ENCODE measurements at regions not wholly inside any gene's neighbourhood (a gene's known extent, or its start where the extent isn't known, plus 50 kb on each side); places are given as distances from the start of the nearest gene placed in this dataset.

DNA sequence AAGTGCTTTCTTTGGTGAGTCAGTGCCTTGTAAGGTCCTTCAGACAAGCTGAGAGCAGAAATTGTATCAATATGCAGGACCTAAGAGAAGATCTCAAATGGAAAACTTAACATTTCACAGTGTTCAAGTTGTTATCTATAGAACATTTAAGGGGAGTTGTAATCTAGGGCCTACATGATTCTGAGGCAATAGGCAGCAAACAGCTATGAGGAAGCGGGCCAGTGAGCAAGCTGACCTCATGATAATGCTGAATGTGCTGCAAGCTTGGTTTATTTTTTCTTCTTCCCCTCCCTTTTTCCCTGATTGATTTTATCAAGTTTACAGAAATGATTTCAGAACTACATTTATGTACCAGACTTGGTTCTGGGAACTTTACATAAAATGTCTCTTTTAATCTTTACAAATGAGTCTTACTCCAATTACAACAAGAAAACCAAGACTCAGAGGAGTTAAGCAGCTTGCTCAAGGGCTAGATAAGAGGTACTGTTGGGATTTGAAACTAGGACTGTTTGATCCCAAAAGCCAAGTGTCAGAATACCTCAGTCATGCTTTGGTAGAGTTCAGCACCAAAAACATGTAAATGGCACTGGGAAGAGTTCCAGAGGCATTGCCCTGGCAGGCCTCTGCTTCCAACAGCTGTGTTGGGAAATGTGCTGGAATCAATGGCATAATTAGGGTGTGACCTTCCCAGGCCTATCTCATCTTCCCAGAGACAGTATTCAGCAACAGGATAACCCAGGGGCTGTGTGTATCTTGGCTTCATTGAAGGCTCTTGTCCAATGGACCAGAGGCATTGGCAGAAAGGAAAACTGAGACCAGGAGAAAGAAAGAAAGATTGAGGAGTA lies 130.1 kb downstream of the LRRC70 start:
- Histone ChIP-seq H3K36me3 (ENCODE audit: insufficient read depth, low read length) (no peaks in the 10 kb centered on the region), H3K27ac (ENCODE audit: low read depth, low read length) (no peak overlapping the region), H3K4me3 (ENCODE audit: low read depth, low read length) (no peak overlapping the region), H3K4me1 (ENCODE audit: control insufficient read depth, insufficient read depth, low read length, unreplicated experiment) (no peaks in the 10 kb centered on the region), H2AFZ (ENCODE audit: low read length, unreplicated experiment) (no peak overlapping the region), H3K27me3 (ENCODE audit: insufficient read depth, low read length) (peaks cover 8% of the 10 kb centered on the region), H3K79me2 (ENCODE audit: control insufficient read depth, insufficient read depth, low read length, unreplicated experiment) (no peaks in the 10 kb centered on the region)

DNA sequence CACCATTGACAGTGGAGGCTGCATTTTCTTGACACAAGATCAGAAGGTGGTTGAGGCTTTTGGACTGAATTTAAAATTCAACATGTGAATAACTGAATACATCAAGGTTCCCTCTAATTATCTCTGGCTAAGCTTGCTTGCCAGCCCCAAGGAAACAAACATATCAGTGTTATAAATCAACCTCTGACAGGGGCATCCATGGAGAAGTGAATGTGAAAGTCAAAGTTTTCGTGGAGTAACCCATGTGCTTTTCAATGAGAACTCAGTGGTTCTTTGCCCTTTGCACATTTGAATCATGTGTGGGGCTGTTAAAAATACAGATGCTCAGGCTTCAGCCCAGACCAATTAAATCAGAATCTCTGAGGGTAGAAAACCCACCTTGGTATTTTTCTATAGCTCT lies 128.9 kb downstream of the LRRC70 start:
- H2AFZ ChIP-seq (ENCODE audit: low read length, unreplicated experiment) = no peak overlapping the region
- H3K27ac ChIP-seq (ENCODE audit: low read depth, low read length) = no peak overlapping the region
- no peaks in the 10 kb centered on the region for H3K4me1 ChIP-seq (ENCODE audit: control insufficient read depth, insufficient read depth, low read length, unreplicated experiment)
- no peaks in the 10 kb centered on the region for H3K36me3 ChIP-seq (ENCODE audit: insufficient read depth, low read length)
- H3K4me3 ChIP-seq (ENCODE audit: low read depth, low read length) = no peak overlapping the region
- H3K27me3 ChIP-seq (ENCODE audit: insufficient read depth, low read length) = peaks cover 12% of the 10 kb centered on the region
- no peaks in the 10 kb centered on the region for H3K79me2 ChIP-seq (ENCODE audit: control insufficient read depth, insufficient read depth, low read length, unreplicated experiment)

DNA sequence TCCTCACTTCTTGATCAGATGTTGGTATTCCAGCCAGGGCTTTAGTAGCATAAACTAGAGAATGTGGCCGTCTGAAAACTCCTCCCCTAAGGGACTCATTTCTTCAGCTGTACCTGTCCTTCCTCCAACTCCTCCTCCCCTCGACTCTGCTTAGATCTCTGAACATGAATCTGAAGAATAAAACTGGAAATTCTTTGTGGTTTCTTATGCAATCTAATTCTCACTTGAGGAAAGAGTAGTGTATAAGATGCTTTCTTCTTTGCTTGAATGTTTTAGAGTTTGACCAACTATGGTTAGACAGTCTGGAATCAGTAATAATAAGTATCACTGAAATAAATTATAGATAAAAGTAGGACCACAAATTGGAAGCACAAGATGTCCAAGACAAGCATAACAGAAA lies 128.5 kb downstream of the LRRC70 start:
- H3K27ac ChIP-seq (ENCODE audit: low read depth, low read length) = no peak overlapping the region
- no peaks in the 10 kb centered on the region for H3K4me1 ChIP-seq (ENCODE audit: control insufficient read depth, insufficient read depth, low read length, unreplicated experiment)
- H3K4me3 ChIP-seq (ENCODE audit: low read depth, low read length) = no peak overlapping the region
- no peak overlapping the region for H2AFZ ChIP-seq (ENCODE audit: low read length, unreplicated experiment)
- H3K27me3 ChIP-seq (ENCODE audit: insufficient read depth, low read length) = peaks cover 13% of the 10 kb centered on the region
- H3K79me2 ChIP-seq (ENCODE audit: control insufficient read depth, insufficient read depth, low read length, unreplicated experiment) = no peaks in the 10 kb centered on the region
- H3K36me3 ChIP-seq (ENCODE audit: insufficient read depth, low read length) = no peaks in the 10 kb centered on the region

DNA sequence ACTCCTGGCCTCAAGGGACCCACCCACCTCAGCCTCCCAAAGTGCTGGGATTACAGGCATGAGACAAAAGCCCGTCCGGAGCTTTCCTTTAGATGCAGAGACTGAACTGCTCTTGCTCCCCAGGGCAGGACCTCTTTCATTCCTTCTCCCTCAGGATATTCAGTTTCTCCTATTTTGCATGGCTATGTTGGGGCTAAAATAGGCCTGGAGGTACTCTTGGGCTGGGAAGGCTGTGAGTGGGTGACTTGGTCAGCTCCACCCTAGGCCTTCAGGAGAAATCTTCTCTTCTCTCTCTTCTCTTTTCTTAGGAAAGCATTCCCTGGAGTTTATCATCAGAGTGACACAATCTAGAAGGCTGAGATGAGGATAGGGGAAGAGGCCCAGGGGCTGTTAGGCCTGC lies 126.4 kb downstream of the LRRC70 start:
- no peak overlapping the region for H3K27ac ChIP-seq (ENCODE audit: low read depth, low read length)
- H2AFZ ChIP-seq (ENCODE audit: low read length, unreplicated experiment) = no peak overlapping the region
- no peaks in the 10 kb centered on the region for H3K4me1 ChIP-seq (ENCODE audit: control insufficient read depth, insufficient read depth, low read length, unreplicated experiment)
- H3K36me3 ChIP-seq (ENCODE audit: insufficient read depth, low read length) = no peaks in the 10 kb centered on the region
- H3K79me2 ChIP-seq (ENCODE audit: control insufficient read depth, insufficient read depth, low read length, unreplicated experiment) = no peaks in the 10 kb centered on the region
- peaks cover 13% of the 10 kb centered on the region; the same call in 1 of the 2 replicates for H3K27me3 ChIP-seq (ENCODE audit: insufficient read depth, low read length)
- H3K4me3 ChIP-seq (ENCODE audit: low read depth, low read length) = no peak overlapping the region

DNA sequence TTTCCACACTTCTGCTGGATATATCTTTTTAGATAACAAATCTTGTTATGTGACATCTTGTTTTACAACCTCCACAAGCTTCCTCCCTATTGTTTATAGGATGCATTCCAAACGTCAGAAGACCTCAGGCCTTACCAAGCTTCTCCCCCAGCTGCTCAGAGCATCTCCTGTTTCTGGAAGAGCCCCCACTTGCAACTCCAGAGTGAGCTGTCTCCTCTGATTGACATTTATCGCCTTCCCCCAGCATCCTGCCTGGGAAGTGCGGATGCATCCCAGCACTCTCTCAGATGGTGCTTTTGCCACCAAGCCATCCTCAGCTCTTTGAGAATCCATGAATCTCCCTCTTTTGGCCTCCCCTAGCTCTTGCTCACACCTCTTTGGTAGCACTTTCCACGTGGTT lies 123.5 kb downstream of the LRRC70 start:
- Histone ChIP-seq H3K27ac (ENCODE audit: low read depth, low read length) (no peak overlapping the region), H3K36me3 (ENCODE audit: insufficient read depth, low read length) (no peaks in the 10 kb centered on the region), H2AFZ (ENCODE audit: low read length, unreplicated experiment) (no peak overlapping the region), H3K4me3 (ENCODE audit: low read depth, low read length) (no peak overlapping the region), H3K27me3 (ENCODE audit: insufficient read depth, low read length) (0 out of 2 replicates have a peak, but pooled peaks cover 5% of the 10 kb centered on the region), H3K79me2 (ENCODE audit: control insufficient read depth, insufficient read depth, low read length, unreplicated experiment) (no peaks in the 10 kb centered on the region), H3K4me1 (ENCODE audit: control insufficient read depth, insufficient read depth, low read length, unreplicated experiment) (no peaks in the 10 kb centered on the region)

DNA sequence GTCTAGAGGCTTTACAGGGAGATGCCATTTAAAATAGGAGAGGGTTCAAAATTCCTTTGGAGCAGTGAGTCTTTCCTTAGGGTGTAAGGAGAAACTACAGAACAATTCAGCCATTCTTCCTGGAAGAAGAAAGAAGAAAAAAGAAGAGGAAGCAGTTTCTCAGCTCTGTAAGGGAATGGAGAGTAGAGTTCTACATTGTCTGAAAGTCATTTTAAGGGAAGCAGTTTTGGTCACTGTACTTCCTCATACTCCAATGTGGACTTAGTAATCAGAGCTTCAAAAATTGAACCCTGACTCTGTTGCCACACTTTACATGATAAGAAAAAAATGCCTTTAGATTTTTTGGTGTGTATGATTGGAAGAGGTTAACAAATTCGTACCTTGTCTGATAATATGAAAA lies 122.4 kb downstream of the LRRC70 start:
- Histone ChIP-seq H3K4me1 (ENCODE audit: control insufficient read depth, insufficient read depth, low read length, unreplicated experiment) (no peaks in the 10 kb centered on the region), H3K79me2 (ENCODE audit: control insufficient read depth, insufficient read depth, low read length, unreplicated experiment) (no peaks in the 10 kb centered on the region)

DNA sequence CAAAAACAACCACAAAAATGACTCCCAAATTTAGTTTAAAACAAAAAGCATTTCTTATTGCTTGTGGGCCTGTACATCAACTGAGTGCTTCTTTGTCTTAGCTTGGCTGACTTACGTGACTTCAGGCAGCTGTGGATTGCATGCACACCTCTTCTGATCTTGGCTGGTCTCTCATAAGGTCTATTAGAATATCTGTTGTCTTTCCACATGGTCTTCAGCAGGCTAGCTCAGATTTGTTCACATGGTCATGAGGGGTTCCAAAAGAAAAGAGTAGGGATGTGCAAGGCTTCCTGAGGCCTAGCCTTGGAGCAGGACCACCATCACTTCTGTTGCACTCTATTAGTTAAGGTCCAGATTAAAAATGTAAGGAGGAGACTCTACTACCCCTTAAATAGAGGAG lies 120.1 kb downstream of the LRRC70 start:
- H3K4me1 ChIP-seq (ENCODE audit: control insufficient read depth, insufficient read depth, low read length, unreplicated experiment) = no peaks in the 10 kb centered on the region
- H2AFZ ChIP-seq (ENCODE audit: low read length, unreplicated experiment) = no peak overlapping the region
- no peaks in the 10 kb centered on the region for H3K36me3 ChIP-seq (ENCODE audit: insufficient read depth, low read length)
- no peak overlapping the region for H3K27ac ChIP-seq (ENCODE audit: low read depth, low read length)
- no peak overlapping the region for H3K4me3 ChIP-seq (ENCODE audit: low read depth, low read length)
- 0 out of 2 replicates have a peak, but pooled peaks cover 5% of the 10 kb centered on the region for H3K27me3 ChIP-seq (ENCODE audit: insufficient read depth, low read length)
- H3K79me2 ChIP-seq (ENCODE audit: control insufficient read depth, insufficient read depth, low read length, unreplicated experiment) = no peaks in the 10 kb centered on the region

More for the DNA sequence above, 122.4 kb downstream of the LRRC70 start:
- no peak overlapping the region for H2AFZ ChIP-seq (ENCODE audit: low read length, unreplicated experiment)
- no peak overlapping the region for H3K4me3 ChIP-seq (ENCODE audit: low read depth, low read length)
- H3K27me3 ChIP-seq (ENCODE audit: insufficient read depth, low read length) = 0 out of 2 replicates have a peak, but pooled peaks cover 5% of the 10 kb centered on the region
- no peaks in the 10 kb centered on the region for H3K36me3 ChIP-seq (ENCODE audit: insufficient read depth, low read length)
- H3K27ac ChIP-seq (ENCODE audit: low read depth, low read length) = no peak overlapping the region

DNA sequence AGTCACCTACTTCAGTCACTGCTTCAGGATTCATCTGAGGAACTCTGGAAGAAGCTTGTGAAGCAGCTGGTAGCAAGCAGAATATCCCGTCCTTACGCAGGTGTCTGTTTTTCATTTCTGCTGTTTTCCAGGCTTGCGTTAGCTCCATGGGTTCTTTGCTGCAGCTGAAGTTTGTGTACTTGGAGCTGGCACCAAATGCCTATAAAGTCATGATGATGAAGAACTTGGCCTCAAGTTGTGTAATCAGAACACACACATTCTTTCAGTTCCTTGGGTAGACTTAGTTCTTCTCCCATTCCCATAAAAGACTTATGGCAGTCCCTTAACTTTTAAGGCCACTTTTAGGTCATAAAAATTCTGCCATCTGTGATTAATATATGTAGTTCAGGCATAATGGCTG lies 116.7 kb downstream of the LRRC70 start:
- H3K4me1 ChIP-seq (ENCODE audit: control insufficient read depth, insufficient read depth, low read length, unreplicated experiment) = no peaks in the 10 kb centered on the region
- H2AFZ ChIP-seq (ENCODE audit: low read length, unreplicated experiment) = no peak overlapping the region
- H3K79me2 ChIP-seq (ENCODE audit: control insufficient read depth, insufficient read depth, low read length, unreplicated experiment) = no peaks in the 10 kb centered on the region
- H3K27ac ChIP-seq (ENCODE audit: low read depth, low read length) = no peak overlapping the region
- no peaks in the 10 kb centered on the region for H3K36me3 ChIP-seq (ENCODE audit: insufficient read depth, low read length)
- H3K4me3 ChIP-seq (ENCODE audit: low read depth, low read length) = no peak overlapping the region
- no peaks in the 10 kb centered on the region for H3K27me3 ChIP-seq (ENCODE audit: insufficient read depth, low read length)

DNA sequence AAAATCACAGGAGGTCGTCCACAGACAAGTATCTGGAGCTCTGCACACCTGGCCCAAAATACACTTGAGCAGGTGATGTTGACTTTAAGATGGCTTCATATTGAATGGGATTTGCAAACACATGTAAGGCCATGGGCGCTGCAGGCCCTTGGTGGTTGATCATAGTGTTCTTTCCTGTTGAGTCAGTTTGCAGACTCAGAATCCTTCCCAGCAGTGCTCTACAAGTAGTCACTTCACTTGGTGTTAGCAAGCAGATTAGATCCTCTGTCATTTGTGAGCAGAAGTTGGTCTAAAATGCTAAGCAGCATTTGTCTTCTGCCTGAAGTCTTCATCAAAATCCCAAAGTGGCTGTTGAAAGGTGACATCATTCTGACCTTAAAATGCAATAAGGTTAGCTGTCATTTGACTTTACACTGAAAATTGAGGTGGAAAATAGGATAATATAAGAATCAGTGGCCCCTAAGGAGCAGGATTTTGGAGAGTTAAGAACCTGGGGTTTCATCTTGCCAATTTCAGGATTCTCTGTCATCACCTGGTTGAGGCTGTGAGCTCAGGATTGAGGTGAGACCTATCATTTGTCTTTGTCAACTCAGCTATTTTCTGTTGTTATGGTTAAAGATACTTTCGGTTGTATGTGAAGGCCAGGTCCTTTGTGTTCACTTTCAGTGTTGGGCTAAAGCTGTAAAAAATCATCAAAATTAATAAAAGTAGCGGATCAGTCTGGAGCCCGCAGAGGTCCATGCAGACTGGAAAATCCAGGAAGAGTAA lies 114.5 kb downstream of the LRRC70 start:
- Histone ChIP-seq H3K4me3 (ENCODE audit: low read depth, low read length) (no peak overlapping the region), H3K79me2 (ENCODE audit: control insufficient read depth, insufficient read depth, low read length, unreplicated experiment) (no peaks in the 10 kb centered on the region), H3K27ac (ENCODE audit: low read depth, low read length) (no peak overlapping the region), H3K36me3 (ENCODE audit: insufficient read depth, low read length) (no peaks in the 10 kb centered on the region), H2AFZ (ENCODE audit: low read length, unreplicated experiment) (no peak overlapping the region), H3K4me1 (ENCODE audit: control insufficient read depth, insufficient read depth, low read length, unreplicated experiment) (no peaks in the 10 kb centered on the region), H3K27me3 (ENCODE audit: insufficient read depth, low read length) (no peaks in the 10 kb centered on the region)

DNA sequence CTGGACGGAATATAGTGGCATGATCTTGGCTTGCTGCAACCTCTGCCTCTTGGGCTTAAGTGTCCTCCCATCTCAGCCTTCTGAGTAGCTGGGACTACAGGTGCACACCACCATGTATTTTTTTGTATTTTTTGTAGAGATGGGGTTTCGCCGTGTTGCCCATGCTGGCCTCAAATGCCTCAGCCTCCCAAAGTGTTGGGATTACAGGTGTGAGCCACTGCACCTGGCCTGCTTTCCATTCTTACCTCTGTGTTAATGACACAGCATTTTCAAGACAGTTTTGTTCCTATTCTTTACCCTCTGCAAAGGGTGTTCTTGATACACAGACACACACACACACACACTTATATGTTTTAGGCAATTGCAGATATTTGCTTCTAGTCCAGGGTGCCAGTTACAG lies 113.3 kb downstream of the LRRC70 start:
- H3K27me3 ChIP-seq (ENCODE audit: insufficient read depth, low read length) = no peaks in the 10 kb centered on the region
- H3K79me2 ChIP-seq (ENCODE audit: control insufficient read depth, insufficient read depth, low read length, unreplicated experiment) = no peaks in the 10 kb centered on the region
- H3K36me3 ChIP-seq (ENCODE audit: insufficient read depth, low read length) = no peaks in the 10 kb centered on the region
- H3K4me1 ChIP-seq (ENCODE audit: control insufficient read depth, insufficient read depth, low read length, unreplicated experiment) = no peaks in the 10 kb centered on the region
- H3K27ac ChIP-seq (ENCODE audit: low read depth, low read length) = no peak overlapping the region
- no peak overlapping the region for H3K4me3 ChIP-seq (ENCODE audit: low read depth, low read length)
- no peak overlapping the region for H2AFZ ChIP-seq (ENCODE audit: low read length, unreplicated experiment)

DNA sequence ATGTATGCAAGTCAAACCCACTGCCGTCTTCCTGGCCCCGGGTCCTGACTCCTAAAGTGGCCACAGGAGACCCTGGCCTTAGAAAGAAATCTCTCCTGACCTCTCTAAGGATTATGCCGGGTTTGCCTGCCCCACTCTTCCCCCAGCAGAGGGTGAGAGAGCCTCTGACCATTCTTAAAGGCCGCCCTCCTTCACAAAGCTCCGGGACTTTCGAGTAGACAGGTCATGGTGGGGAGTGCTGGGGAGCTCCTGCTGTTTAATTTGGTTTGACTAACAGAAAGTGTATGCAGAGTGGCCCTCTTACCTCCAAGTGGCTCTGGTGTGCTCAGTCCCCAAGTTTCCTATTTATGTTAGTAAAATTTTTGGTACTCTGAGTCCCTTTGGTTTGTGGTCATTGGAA lies 111.8 kb downstream of the LRRC70 start:
- Histone ChIP-seq H2AFZ (ENCODE audit: low read length, unreplicated experiment) (no peak overlapping the region), H3K27ac (ENCODE audit: low read depth, low read length) (no peak overlapping the region), H3K4me3 (ENCODE audit: low read depth, low read length) (0 out of 2 replicates have a peak overlapping the region, but pooled peaks have one; percentile 46), H3K79me2 (ENCODE audit: control insufficient read depth, insufficient read depth, low read length, unreplicated experiment) (no peaks in the 10 kb centered on the region), H3K27me3 (ENCODE audit: insufficient read depth, low read length) (no peaks in the 10 kb centered on the region), H3K36me3 (ENCODE audit: insufficient read depth, low read length) (no peaks in the 10 kb centered on the region), H3K4me1 (ENCODE audit: control insufficient read depth, insufficient read depth, low read length, unreplicated experiment) (no peaks in the 10 kb centered on the region)
